ENCODE measurements at regions not wholly inside any gene's neighbourhood (a gene's known extent, or its start where the extent isn't known, plus 50 kb on each side); places are given as distances from the start of the nearest gene placed in this dataset.

- peak; percentile 33 for DNase-seq
Observed at GRCh38 chr9:118529210-118529609, 825.0 kb downstream of the TLR4 start.

- peak; percentile 35 for DNase-seq
Observed at GRCh38 chr9:118529624-118530214, 825.5 kb downstream of the TLR4 start.

GRCh38 chr9:118532592-118532991 is 828.4 kb downstream of the TLR4 start:
- no peak for DNase-seq

- no peak for DNase-seq
Observed at GRCh38 chr9:118533101-118533500, 828.9 kb downstream of the TLR4 start.

- DNase-seq = no peak
Observed at GRCh38 chr9:118533850-118534249, 829.6 kb downstream of the TLR4 start.

GRCh38 chr9:118536153-118536552 is 832.0 kb downstream of the TLR4 start:
- no peak for DNase-seq

- DNase-seq = no peak
Observed at GRCh38 chr9:118538959-118539358, 830.3 kb downstream of the BRINP1 start.

- DNase-seq = no peak
Observed at GRCh38 chr9:118553465-118553864, 815.8 kb downstream of the BRINP1 start.

GRCh38 chr9:118554987-118555386 is 814.2 kb downstream of the BRINP1 start:
- DNase-seq = peak; percentile 24

GRCh38 chr9:118558026-118558425 is 811.2 kb downstream of the BRINP1 start:
- DNase-seq = no peak

- no peak for DNase-seq
Observed at GRCh38 chr9:118558891-118559290, 810.3 kb downstream of the BRINP1 start.

- peak; percentile 79 for DNase-seq
Observed at GRCh38 chr9:118561051-118561450, 808.2 kb downstream of the BRINP1 start.

- DNase-seq = no peak
Observed at GRCh38 chr9:118563677-118564076, 805.6 kb downstream of the BRINP1 start.

GRCh38 chr9:118567861-118568260 is 801.4 kb downstream of the BRINP1 start:
- peak; percentile 74 for DNase-seq

GRCh38 chr9:118568704-118569103 is 800.5 kb downstream of the BRINP1 start:
- DNase-seq = no peak

- DNase-seq = no peak
Observed at GRCh38 chr9:118569148-118569547, 800.1 kb downstream of the BRINP1 start.

GRCh38 chr9:118570066-118570465 is 799.2 kb downstream of the BRINP1 start:
- DNase-seq = peak; percentile 34

- DNase-seq = no peak
Observed at GRCh38 chr9:118575341-118576070, 793.7 kb downstream of the BRINP1 start.

- no peak for DNase-seq
Observed at GRCh38 chr9:118577121-118577520, 792.1 kb downstream of the BRINP1 start.

- no peak for DNase-seq
Observed at GRCh38 chr9:118578467-118578866, 790.8 kb downstream of the BRINP1 start.

GRCh38 chr9:118583414-118583813 is 785.8 kb downstream of the BRINP1 start:
- DNase-seq = no peak

- DNase-seq = no peak
Observed at GRCh38 chr9:118586978-118587377, 782.3 kb downstream of the BRINP1 start.

GRCh38 chr9:118594428-118594827 is 774.8 kb downstream of the BRINP1 start:
- no peak for DNase-seq

GRCh38 chr9:118595719-118596305 is 773.4 kb downstream of the BRINP1 start:
- DNase-seq = peak; percentile 83

Measured in NCI-H69 (cell line).